ENCODE measurements at regions not wholly inside any gene's neighbourhood (a gene's known extent, or its start where the extent isn't known, plus 50 kb on each side); places are given as distances from the start of the nearest gene placed in this dataset.

GRCh38 chr13:73576291-73576690 is 517.5 kb downstream of the KLF5 start:
- H3K27me3 ChIP-seq (ENCODE audit: control insufficient read depth, insufficient read depth, low read length): no peaks in the 10 kb centered on the region
- no peak for DNase-seq (ENCODE audit: low read depth)
- no peak overlapping the region for H3K4me3 ChIP-seq (ENCODE audit: low read depth, low read length)
- ChIA-PET CTCF (no interaction called here), POLR2A (no interaction called here)
- H3K36me3 ChIP-seq (ENCODE audit: control insufficient read depth, insufficient read depth, low read length): no peaks in the 10 kb centered on the region
- TF ChIP-seq CTCF (IDR thresholded peaks at IDR 0.05; ENCODE audit: insufficient read depth, low read depth, low read length): no peak

GRCh38 chr13:73572824-73573223 is 514.0 kb downstream of the KLF5 start:
- H3K36me3 ChIP-seq (ENCODE audit: control insufficient read depth, insufficient read depth, low read length): no peaks in the 10 kb centered on the region
- DNase-seq (ENCODE audit: low read depth): no peak
- H3K27me3 ChIP-seq (ENCODE audit: control insufficient read depth, insufficient read depth, low read length): no peaks in the 10 kb centered on the region
- POLR2A ChIA-PET: interaction anchor here (0.6 kb wide), 1 partner anchor 191 kb away, joined by 4 read pairs; no protein-coding TSS in a partner anchor
- no peak overlapping the region for H3K4me3 ChIP-seq (ENCODE audit: low read depth, low read length)
- TF ChIP-seq CTCF (IDR thresholded peaks at IDR 0.05; ENCODE audit: insufficient read depth, low read depth, low read length): no peak
- CTCF ChIA-PET: no interaction called here

GRCh38 chr13:73571376-73571775 is 512.6 kb downstream of the KLF5 start:
- no peak overlapping the region for H3K4me3 ChIP-seq (ENCODE audit: low read depth, low read length)
- CTCF ChIA-PET: no interaction called here
- DNase-seq (ENCODE audit: low read depth): no peak
- POLR2A ChIA-PET: no interaction called here
- no peak for TF ChIP-seq CTCF (IDR thresholded peaks at IDR 0.05; ENCODE audit: insufficient read depth, low read depth, low read length)
- H3K27me3 ChIP-seq (ENCODE audit: control insufficient read depth, insufficient read depth, low read length): no peaks in the 10 kb centered on the region
- H3K36me3 ChIP-seq (ENCODE audit: control insufficient read depth, insufficient read depth, low read length): no peaks in the 10 kb centered on the region

- H3K36me3 ChIP-seq (ENCODE audit: control insufficient read depth, insufficient read depth, low read length): no peaks in the 10 kb centered on the region
- no peaks in the 10 kb centered on the region for H3K27me3 ChIP-seq (ENCODE audit: control insufficient read depth, insufficient read depth, low read length)
- TF ChIP-seq CTCF (IDR thresholded peaks at IDR 0.05; ENCODE audit: insufficient read depth, low read depth, low read length): no peak
- POLR2A ChIA-PET: no interaction called here
- no peak overlapping the region for H3K4me3 ChIP-seq (ENCODE audit: low read depth, low read length)
- no peak for DNase-seq (ENCODE audit: low read depth)
- CTCF ChIA-PET: no interaction called here
Observed at GRCh38 chr13:73556902-73557301, 498.1 kb downstream of the KLF5 start.

- ChIA-PET POLR2A (no interaction called here), CTCF (interaction anchor here (1.6 kb wide), 1 partner anchor 11 kb away, joined by 5 read pairs; no protein-coding TSS in a partner anchor)
- Histone ChIP-seq H3K36me3 (ENCODE audit: control insufficient read depth, insufficient read depth, low read length) (no peaks in the 10 kb centered on the region), H3K4me3 (ENCODE audit: low read depth, low read length) (no peak overlapping the region), H3K27me3 (ENCODE audit: control insufficient read depth, insufficient read depth, low read length) (no peaks in the 10 kb centered on the region)
- TF ChIP-seq CTCF (IDR thresholded peaks at IDR 0.05; ENCODE audit: insufficient read depth, low read depth, low read length): no peak
- no peak for DNase-seq (ENCODE audit: low read depth)
Observed at GRCh38 chr13:73556128-73556527, 497.3 kb downstream of the KLF5 start.
